Esophagus muscularis mucosa (tissue), 4 donors: ENCODE measurements at regions not wholly inside any gene's neighbourhood (a gene's known extent, or its start where the extent isn't known, plus 50 kb on each side); places are given as distances from the start of the nearest gene placed in this dataset.

Experiments used
- DNase-seq: peaks from one replicate; pipeline ENCODE4 v3.0.0-alpha.2; 2017; ENCODE audit errors: extremely low spot score
- H3K27ac ChIP-seq, 4 donors: fragments of 200-600 bp; sonication (generic); replicated peaks in 1 of 4; 1 replicate in 3 of 4; 2 replicates in 1 of 4; pipeline ENCODE4 v1.5.1; 2016 to 2019; ENCODE audit warnings: mild to moderate bottlenecking in 1 of 4
- H3K27me3 ChIP-seq, 4 donors: fragments of 200-600 bp; sonication (generic); one replicate each; pipeline versions ENCODE4 v1.5.1 to v1.6.0; 2016 to 2019
- H3K36me3 ChIP-seq, 4 donors: fragments of 200-600 bp; sonication (generic); one replicate each; pipeline ENCODE4 v1.5.1; 2016 to 2019
- H3K4me1 ChIP-seq, 4 donors: fragments of 200-600 bp; sonication (generic); one replicate each; pipeline ENCODE4 v1.5.1; 2016 to 2019
- H3K4me3 ChIP-seq, 4 donors: fragments of 200-600 bp; sonication (generic); 1 replicate in 2 of 4; 2 replicates in 2 of 4; pipeline ENCODE4 v1.5.1; 2016 to 2019; ENCODE audit warnings: mild to moderate bottlenecking in 4 of 4, moderate library complexity in 1 of 4
- H3K9me3 ChIP-seq, 4 donors: fragments of 200-600 bp; sonication (generic); 1 replicate in 3 of 4; 2 replicates in 1 of 4; pipeline ENCODE4 v1.5.1; 2016 to 2019
- CTCF ChIP-seq, 3 experiments: fragments of 200-600 bp in 2 of 3; fragments of 450-650 bp in 1 of 3; sonication (generic) in 2 of 3; IDR thresholded peaks; one replicate each; pipeline ENCODE4 v1.5.1; 2017 to 2019; ENCODE audit warnings: antibody characterized with exemption in 3 of 3, mild to moderate bottlenecking in 2 of 3, moderate library complexity in 1 of 3
- EP300 ChIP-seq: sonication (generic); formaldehyde crosslinking; IDR thresholded peaks from one replicate; pipeline ENCODE4 v1.6.1; 2017; ENCODE audit warnings: antibody characterized with exemption
- POLR2A ChIP-seq: fragments of 450-650 bp; IDR thresholded peaks from one replicate; pipeline ENCODE4 v1.6.1; 2017; ENCODE audit warnings: antibody characterized with exemption, moderate library complexity, mild to moderate bottlenecking, low read depth
- POLR2AphosphoS5 ChIP-seq, 2 donors: sonication (generic); formaldehyde crosslinking; IDR thresholded peaks; one replicate each; pipeline ENCODE4 v1.6.1; 2017; ENCODE audit warnings: antibody characterized with exemption in 2 of 2
- WGBS: methylation state at CpG from one replicate; pipeline ENCODE4 v1.1.5; 2018; 5-methylcytosine and 5-hydroxymethylcytosine counted together
- intact Hi-C: fragments of 100-400 bp; cut with DNase I; formaldehyde crosslinking; loops from one replicate; pipeline ENCODE4 v1.15.1; 2023

- Histone ChIP-seq H3K36me3 (no peaks in the 10 kb centered on the region), H3K27me3 (no peaks in the 10 kb centered on the region), H3K4me1 (peaks cover 0 to 18% (median 10%) of the 10 kb centered on the region in 4 donors), H3K4me3 (no peak overlapping the region), H3K9me3 (peaks cover 0 to 7% (median 3%) of the 10 kb centered on the region in 4 donors), H3K27ac (no peak overlapping the region)
- DNase-seq = no peak
- WGBS = 75% methylated on average over 1 of the region's 1 CpG
- intact Hi-C loops = loop anchor here (10.0 kb wide), 1 partner anchor 240 kb away; no protein-coding TSS in a partner anchor
- TF ChIP-seq POLR2AphosphoS5 (IDR thresholded peaks at IDR 0.05) (no peak), EP300 (no peak), CTCF (IDR thresholded peaks at IDR 0.05) (no peak), POLR2A (no peak)
These were observed 317.8 kb downstream of the BUD13 start for GRCh38 chr11:116454951-116455350.

- Histone ChIP-seq H3K27ac (no peak overlapping the region), H3K4me3 (no peak overlapping the region), H3K36me3 (no peaks in the 10 kb centered on the region), H3K27me3 (no peaks in the 10 kb centered on the region), H3K4me1 (peaks cover 0 to 10% (median 5%) of the 10 kb centered on the region in 4 donors), H3K9me3 (peaks cover 0 to 14% (median 6%) of the 10 kb centered on the region in 4 donors)
- no peak for DNase-seq
- TF ChIP-seq CTCF (IDR thresholded peaks at IDR 0.05) = peak; percentile 34 to 53 (median 42)
- TF ChIP-seq EP300 = no peak
- WGBS = 69% methylated on average over 6 of the region's 9 CpGs
- intact Hi-C loops = loop anchor here (10.0 kb wide), 1 partner anchor 241 kb away; no protein-coding TSS in a partner anchor
These were observed 318.7 kb downstream of the BUD13 start for GRCh38 chr11:116454020-116454645.

- TF ChIP-seq CTCF (IDR thresholded peaks at IDR 0.05) = no peak
- TF ChIP-seq EP300 = no peak
- TF ChIP-seq POLR2AphosphoS5 (IDR thresholded peaks at IDR 0.05) = no peak
- TF ChIP-seq POLR2A = no peak
- Histone ChIP-seq H3K4me3 (no peak overlapping the region), H3K36me3 (no peaks in the 10 kb centered on the region), H3K9me3 (peaks cover 0 to 16% (median 6%) of the 10 kb centered on the region in 4 donors), H3K4me1 (peaks cover 0 to 5% (median 0%) of the 10 kb centered on the region in 4 donors), H3K27me3 (no peaks in the 10 kb centered on the region), H3K27ac (no peak overlapping the region)
- intact Hi-C loops = loop anchor here (10.0 kb wide), 1 partner anchor 242 kb away; no protein-coding TSS in a partner anchor
- no peak for DNase-seq
- 60% methylated on average over 2 of the region's 3 CpGs for WGBS
These were observed 320.3 kb downstream of the BUD13 start for GRCh38 chr11:116452461-116452860.

- Histone ChIP-seq H3K4me1 (no peaks in the 10 kb centered on the region), H3K4me3 (no peak overlapping the region), H3K9me3 (peaks cover 0 to 16% (median 6%) of the 10 kb centered on the region in 4 donors), H3K36me3 (no peaks in the 10 kb centered on the region), H3K27ac (no peak overlapping the region), H3K27me3 (peaks cover 0 to under 1% (median 0%) of the 10 kb centered on the region in 4 donors)
- no peak for DNase-seq
- TF ChIP-seq EP300 (no peak), POLR2A (no peak), POLR2AphosphoS5 (IDR thresholded peaks at IDR 0.05) (no peak), CTCF (IDR thresholded peaks at IDR 0.05) (no peak)
- intact Hi-C loops = no loop called here
- 96% methylated on average over 1 of the region's 1 CpG for WGBS
These were observed 323.3 kb downstream of the BUD13 start for GRCh38 chr11:116449522-116449921.
